ENCODE measurements at regions not wholly inside any gene's neighbourhood (a gene's known extent, or its start where the extent isn't known, plus 50 kb on each side); places are given as distances from the start of the nearest gene placed in this dataset.
"Not testable (repeated sequence)": the region's sequence is repeated elsewhere in the genome, so short reads cannot be mapped to it uniquely, and the experiment has no call there.

- H3K4me3 Mint-ChIP-seq, result no peak overlapping the region
- H3K4me1 Mint-ChIP-seq, result no peaks in the 10 kb centered on the region
- H3K9me3 Mint-ChIP-seq, result peaks cover 0 to 5% (median 0%) of the 10 kb centered on the region in 8 donors
- POLR2A ChIA-PET (ENCODE audit: partially characterized antibody), result no interaction called here
- DNase-seq, result no peak
- Histone ChIP-seq H3K4me3 (ENCODE audit: low read length in 2 of 2) (no peak overlapping the region), H3K27me3 (ENCODE audit: insufficient read depth, low read length) (no peaks in the 10 kb centered on the region), H3K9me3 (ENCODE audit: control insufficient read depth in 1 of 2, low read length in 2 of 2) (no peaks in the 10 kb centered on the region), H3K4me1 (ENCODE audit: insufficient read depth, low read length) (no peaks in the 10 kb centered on the region), H3K27ac (ENCODE audit: low read depth, low read length) (no peak overlapping the region), H3K36me3 (ENCODE audit: insufficient read depth, low read length) (no peaks in the 10 kb centered on the region)
- intact Hi-C loops (cut with micrococcal nuclease), result no loop called here
- H3K27me3 Mint-ChIP-seq, result peaks cover 2% of the 10 kb centered on the region in 2 donors
- no peaks in the 10 kb centered on the region for H3K36me3 Mint-ChIP-seq
- CTCF ChIA-PET (ENCODE audit: partially characterized antibody), result no interaction called here
- H3K27ac Mint-ChIP-seq, result no peak overlapping the region
Measured at GRCh38 chr1:184183919-184184318, 132.4 kb downstream of the TSEN15 start.

GRCh38 chr1:184184614-184185013 is 133.1 kb downstream of the TSEN15 start:
- H3K9me3 Mint-ChIP-seq; H3K4me1 ChIP-seq (ENCODE audit: insufficient read depth, low read length); POLR2A ChIA-PET (ENCODE audit: partially characterized antibody); H3K27ac ChIP-seq (ENCODE audit: low read depth, low read length); DNase-seq; H3K27ac Mint-ChIP-seq; H3K27me3 Mint-ChIP-seq; H3K4me3 ChIP-seq (ENCODE audit: low read length in 2 of 2); H3K9me3 ChIP-seq (ENCODE audit: control insufficient read depth in 1 of 2, low read length in 2 of 2); H3K27me3 ChIP-seq (ENCODE audit: insufficient read depth, low read length); H3K4me1 Mint-ChIP-seq; H3K4me3 Mint-ChIP-seq; H3K36me3 Mint-ChIP-seq; H3K36me3 ChIP-seq (ENCODE audit: insufficient read depth, low read length); intact Hi-C loops (cut with micrococcal nuclease): not testable (repeated sequence)
- CTCF ChIA-PET (ENCODE audit: partially characterized antibody), result interaction anchor here (1.0 kb wide), 1 partner anchor 36 kb away, joined by 3 read pairs; no protein-coding TSS in a partner anchor

GRCh38 chr1:184185347-184185746 is 133.8 kb downstream of the TSEN15 start:
- H3K4me3 ChIP-seq (ENCODE audit: low read length in 2 of 2), result no peak overlapping the region
- no peaks in the 10 kb centered on the region for H3K4me1 Mint-ChIP-seq
- H3K27me3 ChIP-seq (ENCODE audit: insufficient read depth, low read length), result no peaks in the 10 kb centered on the region
- no peak overlapping the region for H3K27ac Mint-ChIP-seq
- H3K36me3 Mint-ChIP-seq, result no peaks in the 10 kb centered on the region
- no peaks in the 10 kb centered on the region for H3K9me3 ChIP-seq (ENCODE audit: control insufficient read depth in 1 of 2, low read length in 2 of 2)
- no peak overlapping the region for H3K27ac ChIP-seq (ENCODE audit: low read depth, low read length)
- peaks cover 0 to 5% (median 0%) of the 10 kb centered on the region in 8 donors for H3K9me3 Mint-ChIP-seq
- no peak for DNase-seq
- intact Hi-C loops (cut with micrococcal nuclease), result no loop called here
- ChIA-PET POLR2A (ENCODE audit: partially characterized antibody) (no interaction called here), CTCF (ENCODE audit: partially characterized antibody) (interaction anchor here (1.0 kb wide), 1 partner anchor 35 kb away, joined by 3 read pairs; no protein-coding TSS in a partner anchor)
- H3K36me3 ChIP-seq (ENCODE audit: insufficient read depth, low read length), result no peaks in the 10 kb centered on the region
- H3K4me1 ChIP-seq (ENCODE audit: insufficient read depth, low read length), result no peaks in the 10 kb centered on the region
- H3K27me3 Mint-ChIP-seq, result peaks cover 2 to 4% of the 10 kb centered on the region in 2 donors
- H3K4me3 Mint-ChIP-seq, result no peak overlapping the region

- H3K27ac Mint-ChIP-seq, result no peak overlapping the region
- H3K4me3 Mint-ChIP-seq, result no peak overlapping the region
- ChIA-PET POLR2A (ENCODE audit: partially characterized antibody) (no interaction called here), CTCF (ENCODE audit: partially characterized antibody) (no interaction called here)
- Histone ChIP-seq H3K4me3 (ENCODE audit: low read length in 2 of 2) (no peak overlapping the region), H3K4me1 (ENCODE audit: insufficient read depth, low read length) (no peaks in the 10 kb centered on the region), H3K27ac (ENCODE audit: low read depth, low read length) (no peak overlapping the region), H3K27me3 (ENCODE audit: insufficient read depth, low read length) (no peaks in the 10 kb centered on the region), H3K9me3 (ENCODE audit: control insufficient read depth in 1 of 2, low read length in 2 of 2) (no peaks in the 10 kb centered on the region), H3K36me3 (ENCODE audit: insufficient read depth, low read length) (no peaks in the 10 kb centered on the region)
- DNase-seq, result no peak
- intact Hi-C loops (cut with micrococcal nuclease), result no loop called here
- peaks cover 0 to 5% (median 0%) of the 10 kb centered on the region in 8 donors for H3K9me3 Mint-ChIP-seq
- no peaks in the 10 kb centered on the region for H3K4me1 Mint-ChIP-seq
- H3K36me3 Mint-ChIP-seq, result no peaks in the 10 kb centered on the region
- H3K27me3 Mint-ChIP-seq, result peaks cover 2 to 4% of the 10 kb centered on the region in 2 donors
Measured at GRCh38 chr1:184186167-184186566, 134.6 kb downstream of the TSEN15 start.

- Mint-ChIP-seq H3K4me3 (no peak overlapping the region), H3K9me3 (peaks cover 0 to 5% (median 0%) of the 10 kb centered on the region in 8 donors), H3K27me3 (peaks cover 2 to 4% of the 10 kb centered on the region in 2 donors), H3K36me3 (no peaks in the 10 kb centered on the region), H3K4me1 (no peaks in the 10 kb centered on the region), H3K27ac (no peak overlapping the region)
- CTCF ChIA-PET (ENCODE audit: partially characterized antibody), result no interaction called here
- POLR2A ChIA-PET (ENCODE audit: partially characterized antibody), result no interaction called here
- H3K4me1 ChIP-seq (ENCODE audit: insufficient read depth, low read length), result no peaks in the 10 kb centered on the region
- no peak overlapping the region for H3K4me3 ChIP-seq (ENCODE audit: low read length in 2 of 2)
- no peaks in the 10 kb centered on the region for H3K9me3 ChIP-seq (ENCODE audit: control insufficient read depth in 1 of 2, low read length in 2 of 2)
- no peaks in the 10 kb centered on the region for H3K36me3 ChIP-seq (ENCODE audit: insufficient read depth, low read length)
- no peaks in the 10 kb centered on the region for H3K27me3 ChIP-seq (ENCODE audit: insufficient read depth, low read length)
- DNase-seq, result no peak
- intact Hi-C loops (cut with micrococcal nuclease), result no loop called here
- H3K27ac ChIP-seq (ENCODE audit: low read depth, low read length), result no peak overlapping the region
Measured at GRCh38 chr1:184187097-184187496, 135.6 kb downstream of the TSEN15 start.

GRCh38 chr1:184188037-184188436 is 136.5 kb downstream of the TSEN15 start:
- Histone ChIP-seq H3K9me3 (ENCODE audit: control insufficient read depth in 1 of 2, low read length in 2 of 2) (no peaks in the 10 kb centered on the region), H3K36me3 (ENCODE audit: insufficient read depth, low read length) (no peaks in the 10 kb centered on the region), H3K27ac (ENCODE audit: low read depth, low read length) (no peak overlapping the region), H3K4me1 (ENCODE audit: insufficient read depth, low read length) (no peaks in the 10 kb centered on the region), H3K4me3 (ENCODE audit: low read length in 2 of 2) (no peak overlapping the region), H3K27me3 (ENCODE audit: insufficient read depth, low read length) (no peaks in the 10 kb centered on the region)
- Mint-ChIP-seq H3K4me1 (no peaks in the 10 kb centered on the region), H3K9me3 (peaks cover 0 to 5% (median 0%) of the 10 kb centered on the region in 8 donors), H3K27ac (no peak overlapping the region), H3K4me3 (no peak overlapping the region), H3K27me3 (peaks cover 2 to 4% of the 10 kb centered on the region in 2 donors), H3K36me3 (no peaks in the 10 kb centered on the region)
- ChIA-PET POLR2A (ENCODE audit: partially characterized antibody) (no interaction called here), CTCF (ENCODE audit: partially characterized antibody) (no interaction called here)
- intact Hi-C loops (cut with micrococcal nuclease), result no loop called here
- DNase-seq, result no peak

GRCh38 chr1:184189361-184189760 is 137.8 kb downstream of the TSEN15 start:
- no peak for DNase-seq
- Histone ChIP-seq H3K9me3 (ENCODE audit: control insufficient read depth in 1 of 2, low read length in 2 of 2) (no peaks in the 10 kb centered on the region), H3K27me3 (ENCODE audit: insufficient read depth, low read length) (no peaks in the 10 kb centered on the region), H3K4me1 (ENCODE audit: insufficient read depth, low read length) (no peaks in the 10 kb centered on the region), H3K27ac (ENCODE audit: low read depth, low read length) (no peak overlapping the region), H3K36me3 (ENCODE audit: insufficient read depth, low read length) (no peaks in the 10 kb centered on the region), H3K4me3 (ENCODE audit: low read length in 2 of 2) (no peak overlapping the region)
- ChIA-PET POLR2A (ENCODE audit: partially characterized antibody) (no interaction called here), CTCF (ENCODE audit: partially characterized antibody) (no interaction called here)
- H3K27me3 Mint-ChIP-seq, result peaks cover 4 to 6% of the 10 kb centered on the region in 2 donors
- H3K27ac Mint-ChIP-seq, result no peak overlapping the region
- intact Hi-C loops (cut with micrococcal nuclease), result no loop called here
- no peak overlapping the region for H3K4me3 Mint-ChIP-seq
- no peaks in the 10 kb centered on the region for H3K36me3 Mint-ChIP-seq
- H3K9me3 Mint-ChIP-seq, result peaks cover 0 to 5% (median 0%) of the 10 kb centered on the region in 8 donors
- H3K4me1 Mint-ChIP-seq, result no peaks in the 10 kb centered on the region

- no peaks in the 10 kb centered on the region for H3K27me3 ChIP-seq (ENCODE audit: insufficient read depth, low read length)
- H3K27me3 Mint-ChIP-seq, result peaks cover 4 to 7% of the 10 kb centered on the region in 2 donors
- H3K9me3 Mint-ChIP-seq, result peaks cover 0 to 2% (median 0%) of the 10 kb centered on the region in 8 donors
- CTCF ChIA-PET (ENCODE audit: partially characterized antibody), result no interaction called here
- H3K4me3 Mint-ChIP-seq, result no peak overlapping the region
- no peak overlapping the region for H3K27ac ChIP-seq (ENCODE audit: low read depth, low read length)
- H3K36me3 Mint-ChIP-seq, result no peaks in the 10 kb centered on the region
- H3K36me3 ChIP-seq (ENCODE audit: insufficient read depth, low read length), result no peaks in the 10 kb centered on the region
- H3K27ac Mint-ChIP-seq, result no peak overlapping the region
- intact Hi-C loops (cut with micrococcal nuclease), result no loop called here
- no peak for DNase-seq
- no peak overlapping the region for H3K4me3 ChIP-seq (ENCODE audit: low read length in 2 of 2)
- no peaks in the 10 kb centered on the region for H3K4me1 ChIP-seq (ENCODE audit: insufficient read depth, low read length)
- POLR2A ChIA-PET (ENCODE audit: partially characterized antibody), result no interaction called here
- H3K4me1 Mint-ChIP-seq, result no peaks in the 10 kb centered on the region
- no peaks in the 10 kb centered on the region for H3K9me3 ChIP-seq (ENCODE audit: control insufficient read depth in 1 of 2, low read length in 2 of 2)
Measured at GRCh38 chr1:184190616-184191015, 139.1 kb downstream of the TSEN15 start.
